Activated naive CD4-positive, alpha-beta T cell treated with anti-CD3 and anti-CD28 coated beads, Interleukin-2, amount 50 U/mL, for 16 hours (primary cell): ENCODE measurements at regions not wholly inside any gene's neighbourhood (a gene's known extent, or its start where the extent isn't known, plus 50 kb on each side); places are given as distances from the start of the nearest gene placed in this dataset.

ENCODE experiments used
- DNase-seq: peaks from one replicate; pipeline ENCODE4 v3.0.0-alpha.2; 2020

DNA sequence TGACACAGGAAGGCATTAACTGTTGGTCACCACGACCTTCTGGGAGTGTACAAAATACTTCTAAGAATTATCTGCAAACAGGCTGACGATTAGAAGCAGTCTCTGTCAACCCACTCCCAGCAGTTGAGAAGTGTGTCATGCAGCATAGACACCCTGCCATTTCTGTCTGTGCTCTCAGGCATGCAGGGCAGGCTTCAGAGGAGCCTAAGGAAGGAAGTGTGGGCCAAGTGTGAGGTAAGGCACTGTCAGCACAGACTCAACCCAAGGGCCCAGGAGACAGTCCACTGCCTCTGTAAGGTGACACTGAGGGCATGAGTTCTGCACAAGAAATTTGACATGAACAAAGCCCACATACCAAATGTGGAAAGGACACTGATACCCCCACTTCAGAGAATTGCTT lies 109.0 kb upstream of the VIPR2 start:
- DNase-seq: no peak

DNA sequence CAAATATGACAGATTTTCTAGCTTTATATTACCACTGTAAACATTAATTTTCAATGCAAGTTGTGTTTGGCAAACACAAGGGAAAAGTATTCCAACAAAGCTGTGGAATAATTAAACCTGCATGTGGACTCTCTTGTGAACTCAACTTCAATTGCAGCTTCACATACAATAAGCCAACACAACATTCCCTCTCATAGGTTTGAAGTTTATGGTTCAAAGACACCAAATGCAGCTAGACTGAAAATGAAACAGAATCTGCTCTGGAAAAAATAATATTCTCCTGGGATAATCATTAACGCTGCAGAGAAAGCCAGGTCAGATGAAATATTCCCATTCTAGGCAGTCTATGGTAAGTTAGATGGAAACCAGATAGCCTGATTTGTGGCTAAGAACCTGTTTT lies 105.8 kb upstream of the VIPR2 start:
- DNase-seq: no peak

DNA sequence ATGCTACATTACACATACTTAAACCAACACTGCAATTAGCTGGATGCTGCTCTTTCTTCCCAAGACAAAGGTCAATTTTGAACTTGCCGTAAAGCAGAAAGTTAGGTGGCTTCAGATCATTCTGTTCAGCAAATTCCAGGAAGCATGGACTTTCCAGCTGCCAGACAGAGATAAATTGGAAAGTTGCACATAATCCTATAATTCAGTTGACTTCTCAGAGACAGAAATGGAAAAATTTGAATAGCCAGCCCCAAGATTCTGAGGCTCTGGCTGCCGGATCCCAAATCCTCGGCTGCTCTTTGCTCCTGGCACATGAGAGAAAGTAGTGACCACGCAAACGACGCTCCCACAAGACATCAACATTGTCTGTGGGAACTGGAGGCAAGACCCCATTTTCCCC lies 105.0 kb upstream of the VIPR2 start:
- DNase-seq: no peak

DNA sequence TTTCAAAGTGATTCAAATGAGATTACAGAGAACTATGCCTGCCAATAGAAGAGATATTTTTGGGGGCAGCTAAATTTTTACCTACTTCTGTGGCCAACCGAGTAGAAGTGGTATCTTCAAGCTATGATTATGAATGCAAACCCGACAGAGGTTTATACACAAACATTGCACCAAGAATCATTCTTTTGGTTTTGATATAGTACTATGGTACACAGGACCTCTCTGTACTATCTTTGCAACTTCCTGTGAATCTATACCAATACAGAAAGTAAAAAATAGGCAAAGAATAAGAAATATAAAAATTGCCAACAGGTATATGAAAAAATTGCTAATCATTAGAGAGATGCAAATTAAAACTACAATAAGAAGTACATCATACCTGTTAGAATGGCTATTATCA lies 103.2 kb upstream of the VIPR2 start:
- DNase-seq: no peak

DNA sequence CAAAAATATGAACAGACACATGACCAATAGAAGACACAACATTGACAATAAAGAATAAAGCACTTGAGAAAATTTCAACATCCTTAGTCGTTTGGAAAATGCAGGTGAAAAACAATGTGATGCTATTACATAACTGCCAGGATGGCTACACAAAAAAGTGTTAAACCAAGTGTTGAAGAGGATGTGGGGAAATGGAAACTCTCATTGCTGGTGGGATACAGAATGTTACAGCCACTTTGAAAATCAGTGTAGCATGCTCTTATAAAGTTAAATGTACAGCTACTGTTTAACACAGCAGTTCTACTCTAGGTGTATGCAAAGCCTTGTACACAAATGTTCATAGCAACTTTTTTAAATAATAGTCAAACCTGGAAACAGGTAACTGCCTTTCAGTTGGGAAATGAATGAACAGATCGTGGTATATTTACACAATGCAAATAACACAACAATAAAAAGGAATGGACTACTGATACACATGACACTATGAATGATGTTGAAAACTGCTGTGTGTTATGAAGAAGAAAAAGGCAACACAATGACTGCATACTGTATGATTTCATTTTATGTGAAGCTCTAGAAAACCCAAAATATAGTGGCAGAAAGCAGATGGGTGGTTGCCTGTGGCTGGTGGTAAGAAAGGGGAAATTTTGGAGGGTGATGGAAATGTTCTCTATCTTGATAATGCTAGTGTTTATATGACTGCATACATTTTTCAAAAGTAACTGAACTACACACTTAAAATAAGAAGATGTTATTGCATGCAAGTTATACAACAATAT lies 102.2 kb upstream of the VIPR2 start:
- no peak for DNase-seq

DNA sequence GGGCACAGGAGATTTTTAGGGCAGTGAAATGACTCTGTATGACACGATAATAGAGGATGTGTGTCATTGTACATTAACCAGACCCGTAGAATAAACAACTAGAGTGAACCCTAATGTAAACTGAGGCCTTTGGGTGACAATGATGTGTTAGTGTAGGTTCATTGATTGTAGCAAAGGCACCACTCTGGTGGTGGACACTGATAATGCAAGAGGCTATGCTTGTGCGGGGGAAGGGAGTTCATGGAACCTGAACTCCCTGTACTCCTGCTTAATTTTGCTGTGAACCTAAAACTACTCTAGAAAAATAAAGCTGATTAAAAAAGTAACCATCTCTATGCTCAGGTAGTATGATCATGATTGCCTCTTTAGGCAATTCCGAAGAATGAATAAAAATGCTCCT lies 96.3 kb upstream of the VIPR2 start:
- no peak for DNase-seq

DNA sequence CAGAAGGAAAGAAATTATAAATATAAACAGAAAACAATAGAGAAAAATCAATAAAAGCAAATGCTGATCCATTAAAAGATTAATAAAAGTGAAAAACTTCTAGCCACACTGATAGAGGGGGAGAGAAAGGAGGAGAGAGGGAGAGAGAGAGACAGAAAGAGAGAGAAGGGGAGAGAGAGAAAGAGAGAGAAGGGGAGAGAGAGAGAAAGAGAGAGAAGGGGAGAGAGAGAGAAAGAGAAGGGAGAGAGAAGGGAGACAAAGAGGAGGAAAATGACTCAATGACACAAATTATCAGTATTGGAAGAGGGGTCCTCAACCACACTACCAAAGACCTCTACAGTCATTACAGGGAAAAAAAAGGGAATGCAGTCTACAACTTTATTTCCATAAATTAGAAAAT lies 94.4 kb upstream of the VIPR2 start:
- DNase-seq: no peak

DNA sequence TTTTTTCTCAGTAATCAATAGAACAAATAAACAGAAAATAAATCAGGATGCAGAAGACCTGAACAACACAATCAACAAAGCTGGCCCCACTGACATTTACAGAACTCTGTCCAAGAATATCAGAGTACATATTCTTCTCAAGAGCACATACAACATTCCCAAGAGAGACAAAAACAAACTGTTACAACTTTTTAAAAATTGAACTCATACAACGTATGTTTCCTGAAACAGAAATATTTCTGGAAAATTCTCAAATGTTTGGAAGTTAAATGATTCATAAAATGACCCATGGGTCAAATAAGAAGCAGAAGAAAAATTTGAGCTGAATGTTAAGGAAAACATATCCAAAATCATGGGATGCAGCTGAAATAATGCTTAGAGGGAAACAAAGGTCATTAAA lies 93.9 kb upstream of the VIPR2 start:
- DNase-seq: no peak

DNA sequence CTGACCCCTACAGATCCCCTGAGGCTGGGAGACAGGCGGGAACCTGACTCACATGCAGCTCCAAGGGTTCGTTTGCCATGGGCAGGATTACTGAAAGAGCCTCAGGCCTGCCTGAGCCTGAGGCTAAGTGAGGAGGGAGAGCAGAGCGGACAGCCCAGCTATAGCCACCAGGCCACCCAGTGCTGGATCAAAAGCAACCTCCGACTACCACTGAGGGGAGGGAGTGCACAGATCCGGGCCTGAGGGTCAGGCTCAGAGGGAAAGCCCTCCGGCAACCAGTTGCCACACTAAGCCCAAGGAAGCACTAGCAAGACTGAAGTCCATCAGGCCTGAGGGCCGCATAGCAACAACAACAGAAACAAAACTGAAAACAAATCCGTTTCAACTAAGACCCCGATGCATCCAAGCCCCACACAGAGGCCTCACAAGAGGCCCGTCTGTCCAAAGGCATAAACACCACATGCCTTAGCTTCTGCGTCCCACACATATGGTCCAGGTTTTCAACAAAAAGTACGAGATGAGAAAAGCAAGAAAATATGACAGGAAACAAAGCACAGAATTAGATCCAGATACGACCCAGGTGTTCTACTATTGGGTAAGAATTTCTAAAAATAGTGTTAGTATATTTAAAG lies 92.5 kb upstream of the VIPR2 start:
- no peak for DNase-seq

DNA sequence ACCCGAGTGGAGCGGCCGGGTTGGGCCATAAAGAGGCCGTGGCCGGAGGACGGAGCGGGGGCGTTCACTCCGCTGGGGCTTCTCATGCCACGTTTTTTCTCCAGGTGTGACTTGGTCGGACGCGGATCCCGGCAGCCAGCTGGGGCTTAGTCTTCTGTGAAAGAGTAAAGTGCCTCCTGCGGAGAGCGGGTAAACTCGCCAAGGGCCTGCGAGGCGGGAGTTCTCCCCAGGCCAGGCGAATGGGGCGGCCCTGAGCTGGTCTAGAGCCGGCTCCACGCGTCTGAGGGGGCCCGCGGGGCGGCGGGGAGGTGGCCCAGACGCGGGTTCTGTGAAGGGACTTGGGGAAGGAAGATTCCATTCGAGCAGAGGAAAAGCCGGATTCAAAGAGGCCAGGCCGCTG lies 86.3 kb upstream of the VIPR2 start:
- DNase-seq: no peak

DNA sequence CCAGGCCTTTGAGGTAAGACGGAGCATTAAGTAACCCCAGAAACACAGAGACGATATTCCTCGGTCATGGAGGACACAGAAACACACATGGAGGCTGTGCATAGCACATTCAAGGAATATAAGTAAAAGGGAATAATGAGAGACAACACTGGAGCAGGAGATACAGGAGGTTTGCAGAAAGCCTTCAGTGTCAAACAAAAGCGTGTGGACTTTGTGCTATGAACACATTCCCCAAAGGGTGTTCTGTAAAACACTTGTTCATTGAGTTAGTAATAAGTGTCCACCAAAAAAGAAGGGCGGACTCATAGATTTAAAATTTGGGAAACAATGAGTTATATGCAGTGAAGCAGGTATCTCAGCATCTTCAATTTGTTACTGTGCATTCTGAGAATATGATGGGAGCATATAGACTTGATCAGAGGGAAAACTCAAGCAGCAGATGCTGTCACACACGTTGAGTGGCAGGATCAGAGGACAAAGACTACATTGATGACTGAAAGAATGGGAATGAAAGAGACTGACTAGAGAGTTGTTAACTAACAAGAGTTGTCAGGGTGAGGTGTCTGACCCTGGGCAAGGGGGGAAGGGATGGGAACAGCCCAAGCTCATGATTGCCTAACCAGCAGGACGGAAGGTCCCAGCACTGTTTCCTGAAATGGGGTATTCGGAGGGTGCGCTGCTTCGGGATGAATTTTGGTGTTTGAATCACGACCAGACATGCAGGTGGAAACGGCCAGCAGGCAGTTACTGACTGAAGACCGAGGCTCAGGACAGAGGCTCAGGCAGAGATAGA lies 85.2 kb upstream of the VIPR2 start:
- DNase-seq: no peak

DNA sequence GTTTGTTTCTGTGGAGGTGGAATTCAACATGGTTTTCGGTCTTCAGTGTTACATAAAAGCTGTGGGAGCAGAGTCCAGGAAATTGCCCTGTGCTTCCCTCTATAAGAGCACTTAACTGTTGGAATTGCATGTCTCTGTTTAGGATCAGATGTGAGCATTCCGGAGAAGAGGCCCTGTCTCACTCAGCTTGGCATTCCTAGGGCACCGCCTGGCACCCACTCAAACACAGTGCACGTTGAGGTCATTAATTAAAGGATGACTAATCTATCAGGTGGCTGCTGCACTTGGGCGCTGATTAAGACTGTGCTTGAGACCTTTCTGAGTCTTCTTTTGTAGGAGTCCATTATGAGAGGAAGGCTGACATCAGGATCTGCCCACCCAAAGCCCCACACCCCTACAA lies 82.8 kb upstream of the VIPR2 start:
- no peak for DNase-seq

DNA sequence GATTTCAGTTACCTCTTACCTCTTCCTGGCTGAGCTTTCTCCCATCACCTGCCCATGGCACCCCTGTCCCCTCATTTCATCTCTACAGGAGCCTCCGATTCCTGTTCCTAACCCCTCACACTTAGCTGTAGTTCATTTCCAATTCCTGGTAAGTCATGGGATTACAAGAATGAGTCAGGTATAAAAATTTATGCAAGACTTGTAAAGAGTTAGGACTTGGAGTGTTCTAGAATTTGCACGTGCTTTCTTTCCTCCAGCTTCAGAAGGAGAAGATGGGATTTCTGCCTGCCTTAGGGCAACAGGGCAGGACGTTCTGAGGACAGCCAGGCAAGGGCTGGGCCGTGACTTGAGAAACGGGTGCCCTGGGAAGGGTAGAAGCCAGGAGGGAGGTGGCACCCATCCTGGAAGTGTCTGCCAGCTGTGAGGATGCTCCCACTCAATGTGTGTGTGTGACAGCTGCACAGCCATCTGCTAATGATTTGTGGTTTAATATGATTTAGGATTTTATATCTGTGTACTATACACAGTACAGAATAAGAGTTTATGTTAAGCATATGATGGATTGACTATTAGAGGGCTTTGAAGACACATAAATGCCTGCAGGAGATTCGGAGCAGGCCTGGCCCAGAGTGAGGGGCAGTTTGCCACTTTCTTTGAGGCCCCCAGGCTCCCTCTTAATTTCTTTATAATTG lies 81.5 kb upstream of the VIPR2 start:
- no peak for DNase-seq

DNA sequence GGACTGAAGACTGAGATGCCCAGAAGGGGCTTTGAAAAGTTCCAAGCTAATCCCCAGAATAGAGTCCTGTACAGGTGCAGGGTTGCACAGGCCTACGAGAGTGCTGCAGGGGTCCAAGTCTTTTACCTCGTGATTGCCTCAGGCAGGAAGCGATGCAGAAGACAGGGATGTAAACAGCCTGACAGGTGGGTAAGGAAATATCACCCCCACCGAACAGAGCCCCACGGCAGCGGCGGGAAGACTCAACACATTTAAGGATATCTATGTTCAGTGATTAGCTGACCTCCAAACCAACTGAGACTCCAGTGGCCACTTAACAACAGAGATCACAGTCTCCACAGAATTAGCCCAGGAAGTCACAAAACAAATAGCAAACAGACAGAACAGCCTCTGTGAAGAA lies 73.9 kb upstream of the VIPR2 start:
- no peak for DNase-seq

DNA sequence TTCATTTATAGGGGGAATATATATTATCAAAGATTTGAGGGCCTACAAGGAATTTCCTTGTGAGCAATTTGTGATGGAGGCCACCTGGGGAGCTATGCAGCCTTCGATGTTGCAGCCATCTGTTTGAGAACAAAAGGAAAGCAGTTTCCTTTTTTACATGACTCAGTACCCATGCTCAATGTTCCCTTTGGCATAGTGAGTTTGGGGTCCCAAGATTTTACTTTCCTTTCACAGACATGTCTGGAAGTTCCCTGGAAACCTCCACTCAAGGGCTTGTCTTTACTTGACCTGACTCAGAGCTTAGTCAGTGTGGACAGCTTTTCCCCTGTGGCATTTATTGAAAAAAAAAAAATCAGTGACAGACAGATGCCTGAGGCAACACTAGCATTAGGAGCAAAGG lies 73.5 kb upstream of the VIPR2 start:
- DNase-seq: no peak

DNA sequence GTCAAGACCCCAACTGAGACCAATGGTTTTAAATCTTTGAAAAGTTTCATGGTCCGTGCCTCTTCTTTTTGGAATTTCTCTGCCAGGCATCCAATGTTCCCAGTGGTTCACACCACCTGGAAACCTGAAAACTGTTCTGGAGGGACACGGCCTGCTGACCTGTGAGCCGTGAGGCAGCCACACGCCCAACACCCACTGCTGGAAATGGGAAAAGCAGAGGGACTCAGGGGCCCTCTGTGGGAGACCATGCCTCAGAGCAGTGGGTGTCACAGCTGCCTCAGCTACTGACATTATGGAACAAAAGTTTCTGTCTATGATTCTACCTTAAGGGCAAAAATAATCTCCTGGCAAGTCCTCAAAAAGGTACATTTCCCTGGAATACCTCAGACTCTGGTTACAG lies 70.4 kb upstream of the VIPR2 start:
- DNase-seq: no peak

DNA sequence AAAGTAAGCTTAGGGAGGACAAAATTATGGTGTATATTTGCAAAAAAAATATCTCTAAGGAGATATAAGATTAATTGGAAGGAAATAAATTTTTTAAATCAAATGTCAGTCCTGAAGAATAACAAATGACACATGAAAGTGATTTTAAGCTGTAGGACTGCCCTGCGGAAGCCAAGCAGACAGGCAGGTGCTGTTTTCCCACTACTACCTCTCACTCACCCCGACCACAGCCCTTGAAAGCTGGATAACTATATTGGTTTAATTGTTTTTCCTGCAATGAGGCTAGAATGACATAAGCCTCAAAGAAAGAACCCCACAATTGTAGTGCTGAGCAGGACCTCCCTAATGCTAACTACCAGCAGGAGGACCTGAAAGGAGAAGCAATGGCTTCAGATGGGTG lies 68.6 kb upstream of the VIPR2 start:
- no peak for DNase-seq

DNA sequence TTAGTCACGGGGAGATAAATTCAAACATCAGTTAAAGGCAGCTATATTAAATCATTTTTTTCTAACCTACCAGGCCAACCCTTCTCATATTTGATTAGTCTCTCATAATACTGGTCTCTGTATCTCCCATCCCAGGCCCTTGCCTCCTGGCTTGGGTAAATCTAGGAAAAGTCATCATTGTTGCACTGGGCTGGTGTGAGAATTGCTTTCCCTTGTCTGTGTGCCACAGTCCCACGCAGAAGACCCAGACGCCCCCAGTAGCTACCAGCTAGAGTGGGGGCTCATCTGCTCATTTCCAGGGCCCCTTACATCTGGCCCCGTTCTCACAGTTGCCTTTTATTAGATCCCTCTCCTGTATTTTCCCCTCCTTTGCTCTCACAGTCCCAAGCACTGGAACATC lies 67.6 kb upstream of the VIPR2 start:
- no peak for DNase-seq

DNA sequence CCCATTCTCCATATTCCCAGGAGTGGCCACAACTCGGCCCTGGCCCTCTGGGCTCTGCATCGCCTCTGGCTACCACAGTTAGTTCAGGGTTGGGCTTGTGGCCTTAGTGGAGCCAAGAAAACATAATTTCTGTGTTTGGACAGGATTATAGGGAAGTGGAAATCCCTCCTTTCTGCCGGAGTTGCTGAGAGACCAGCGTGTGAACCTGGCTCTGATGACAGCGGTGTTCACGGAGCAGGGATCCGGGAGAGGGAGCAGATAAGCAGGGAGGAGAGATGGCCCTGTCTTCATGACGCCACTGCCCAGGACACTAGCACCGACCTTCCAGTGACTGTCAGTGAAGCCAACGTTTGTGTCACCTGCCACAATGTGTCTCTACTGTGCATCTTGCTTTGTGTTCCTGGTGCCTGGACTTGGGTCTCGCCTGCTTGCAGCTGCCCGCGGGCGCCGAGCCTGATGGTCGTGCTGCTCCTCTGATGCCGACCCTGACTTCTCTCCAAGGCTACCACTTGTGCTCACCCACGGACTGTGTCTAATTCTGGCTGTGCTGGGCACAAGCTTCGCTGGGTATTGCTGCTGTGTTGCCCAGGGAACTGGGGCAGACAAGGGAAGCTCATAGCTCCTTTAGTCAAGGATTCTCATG lies 67.0 kb upstream of the VIPR2 start:
- DNase-seq: no peak

DNA sequence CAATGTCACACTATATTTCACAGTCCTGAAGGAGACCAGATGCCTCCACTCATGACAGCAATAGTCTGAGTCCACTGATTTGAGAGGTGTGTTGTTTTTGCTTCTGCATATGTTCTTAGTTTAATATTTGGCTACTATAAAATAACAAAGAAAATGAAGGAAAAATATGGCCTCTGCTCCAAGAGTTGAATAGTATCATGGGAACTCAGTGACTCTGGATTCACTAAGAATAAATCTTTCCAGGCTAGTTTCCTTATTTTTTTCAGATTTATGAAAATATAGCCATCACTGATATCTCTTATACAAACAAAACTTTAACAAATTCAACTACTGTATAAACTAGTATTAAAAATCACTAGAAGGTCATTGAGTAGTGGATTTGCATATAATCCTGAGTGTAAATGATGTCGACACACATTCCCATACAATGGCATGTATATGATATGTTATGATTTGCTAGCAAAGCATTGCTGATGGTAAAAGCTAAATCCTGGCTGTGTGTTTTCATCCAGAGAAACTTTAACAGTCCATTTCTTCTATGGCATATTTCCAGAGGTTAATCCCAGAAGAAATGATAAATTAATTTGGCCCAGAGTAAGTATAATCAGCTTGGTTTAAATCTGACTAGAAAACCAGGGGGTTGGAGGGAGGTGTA lies 66.0 kb upstream of the VIPR2 start:
- DNase-seq: no peak

DNA sequence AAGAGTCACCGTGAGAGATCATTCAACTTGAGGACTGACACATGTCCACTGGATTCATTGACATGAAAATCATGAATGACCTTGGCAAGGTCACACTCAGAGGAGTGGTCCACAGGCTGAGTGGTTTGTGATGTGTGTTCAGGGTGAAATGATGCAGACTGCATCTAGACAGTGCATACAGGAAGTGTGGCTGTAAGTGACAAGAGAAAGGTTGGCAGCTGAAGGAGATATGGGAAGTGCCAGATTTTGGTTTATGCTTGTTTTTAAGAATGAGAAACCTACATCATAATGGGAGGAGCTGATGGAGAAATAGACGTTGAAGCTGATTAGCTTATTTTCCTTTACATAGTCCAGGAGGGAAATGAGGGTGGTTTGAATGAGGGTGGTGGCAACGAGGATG lies 64.8 kb upstream of the VIPR2 start:
- no peak for DNase-seq

DNA sequence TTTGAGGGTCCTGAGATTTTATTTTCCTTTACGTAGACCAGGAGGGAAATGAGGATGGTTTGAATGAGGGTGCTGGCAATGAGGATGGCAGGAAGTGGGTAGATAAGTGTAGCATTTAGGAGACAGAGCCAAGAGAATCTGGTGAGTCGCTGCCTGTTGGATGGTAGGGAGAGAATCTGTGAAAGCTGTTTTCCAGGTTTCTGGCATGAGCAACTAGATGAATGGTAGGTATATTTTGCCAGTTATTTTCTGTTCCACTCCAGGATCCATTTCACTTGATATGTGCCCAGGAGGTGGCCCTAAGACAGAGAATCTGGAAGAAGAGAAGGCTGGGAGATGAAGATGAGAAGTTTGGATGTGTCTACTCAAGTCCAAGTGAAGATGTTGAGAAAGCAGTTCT lies 63.3 kb upstream of the VIPR2 start:
- no peak for DNase-seq

DNA sequence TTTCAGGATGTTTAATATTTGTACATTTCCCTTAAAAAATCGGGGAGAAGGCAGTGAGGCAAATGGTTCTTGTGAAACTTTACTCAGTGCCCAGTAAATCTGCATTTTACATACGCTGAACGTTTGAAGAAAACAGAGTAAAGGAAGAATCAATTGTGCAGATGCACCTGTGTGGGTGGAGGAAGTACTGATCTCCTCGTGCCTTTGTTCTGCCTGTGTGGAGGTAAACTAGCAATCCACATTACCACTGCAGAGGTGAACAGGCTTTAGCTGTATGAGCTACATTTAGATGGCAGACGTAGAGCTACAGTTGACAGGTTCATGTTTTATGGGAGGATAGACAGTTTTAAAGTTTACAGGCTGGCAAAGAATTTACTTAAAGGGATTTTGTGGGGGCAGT lies 62.7 kb upstream of the VIPR2 start:
- DNase-seq: no peak
